ENCODE measurements at regions not wholly inside any gene's neighbourhood (a gene's known extent, or its start where the extent isn't known, plus 50 kb on each side); places are given as distances from the start of the nearest gene placed in this dataset.

- TF ChIP-seq POLR2A (IDR thresholded peaks at IDR 0.05) (no peak), CTCF (IDR thresholded peaks at IDR 0.05) (no peak), EP300 (IDR thresholded peaks at IDR 0.05) (no peak)
Observed at GRCh38 chr2:51795248-51795888, 763.4 kb upstream of the NRXN1 start.
